Neural cell (in vitro differentiated cells): ENCODE measurements at regions not wholly inside any gene's neighbourhood (a gene's known extent, or its start where the extent isn't known, plus 50 kb on each side); places are given as distances from the start of the nearest gene placed in this dataset.

Source experiments
- H2AFZ ChIP-seq: fragments of 200-600, 300-800 bp; sonication (generic), shearing (Covaris generic); 2 replicates; pipeline ENCODE4 v1.6.0; 2014; ENCODE audit warnings: low read depth, mild to moderate bottlenecking, antibody characterized with exemption, low read length, moderate library complexity
- H3F3A ChIP-seq: fragments of 200-600 bp; shearing (Covaris generic); 2 replicates; pipeline ENCODE4 v1.6.1; 2016; ENCODE audit warnings: mild to moderate bottlenecking, moderate library complexity, mixed read lengths, antibody characterized with exemption, low read length; ENCODE audit not compliant: insufficient read depth, poor library complexity, severe bottlenecking
- H3K27ac ChIP-seq: fragments of 200-600, 300-800 bp; sonication (generic), shearing (Covaris generic); 2 replicates; pipeline ENCODE4 v1.5.1; 2014; ENCODE audit warnings: mild to moderate bottlenecking, low read length, moderate library complexity
- H3K27me3 ChIP-seq: fragments of 300-800, 200-600 bp; sonication (generic), shearing (Covaris generic); 2 replicates; pipeline ENCODE4 v1.6.0; 2014; ENCODE audit warnings: mild to moderate bottlenecking, low read depth, low read length, moderate library complexity; ENCODE audit not compliant: insufficient read depth
- H3K36me3 ChIP-seq: fragments of 300-800, 200-600 bp; sonication (generic), shearing (Covaris generic); 2 replicates; pipeline ENCODE4 v1.5.1; 2014; ENCODE audit warnings: mild to moderate bottlenecking, antibody characterized with exemption, low read length, moderate library complexity; ENCODE audit not compliant: insufficient read depth
- H3K4me2 ChIP-seq: fragments of 300-800, 200-600 bp; sonication (generic), shearing (Covaris generic); 2 replicates; pipeline ENCODE4 v1.6.0; 2014; ENCODE audit warnings: mild to moderate bottlenecking, low read length
- H3K4me3 ChIP-seq: fragments of 300-800, 200-600 bp; sonication (generic), shearing (Covaris generic); 2 replicates; pipeline ENCODE4 v1.5.1; 2014; ENCODE audit warnings: mild to moderate bottlenecking, low read length, moderate library complexity
- H3K79me2 ChIP-seq: fragments of 200-600 bp; shearing (Covaris generic); replicated peaks from 2 replicates; pipeline ENCODE4 v1.6.0; 2014; ENCODE audit warnings: mild to moderate bottlenecking, low read length, moderate library complexity; ENCODE audit not compliant: insufficient read depth
- H3K9ac ChIP-seq: fragments of 300-800, 200-600 bp; sonication (generic), shearing (Covaris generic); 2 replicates; pipeline ENCODE4 v1.6.1; 2016; ENCODE audit warnings: mild to moderate bottlenecking, low read length, mixed read lengths
- H3K9me2 ChIP-seq: fragments of 200-600 bp; shearing (Covaris generic); 2 replicates; pipeline ENCODE4 v1.6.1; 2016; ENCODE audit warnings: mild to moderate bottlenecking, low read length, mixed read lengths; ENCODE audit not compliant: insufficient read depth
- H3K9me3 ChIP-seq: fragments of 200-600, 300-800 bp; sonication (generic), shearing (Covaris generic); 2 replicates; pipeline ENCODE4 v1.6.1; 2016; ENCODE audit warnings: mild to moderate bottlenecking, mixed run types, low read length, moderate library complexity, mixed read lengths
- H4K20me1 ChIP-seq: fragments of 200-600 bp; shearing (Covaris generic); 2 replicates; pipeline ENCODE4 v1.6.1; 2016; ENCODE audit warnings: mild to moderate bottlenecking, mixed run types; ENCODE audit not compliant: insufficient read depth
- CTCF ChIP-seq: fragments of 450-650 bp; IDR thresholded peaks from 2 replicates; pipeline ENCODE4 v1.5.1; 2014; ENCODE audit warnings: antibody characterized with exemption, mild to moderate bottlenecking, moderate library complexity; ENCODE audit not compliant: poor library complexity, severe bottlenecking
- EP300 ChIP-seq: fragments of 450-650 bp; conservative IDR thresholded peaks from 2 replicates; pipeline ENCODE4 v1.6.1; 2014; ENCODE audit warnings: antibody characterized with exemption, mild to moderate bottlenecking, moderate library complexity; ENCODE audit not compliant: poor library complexity, severe bottlenecking
- EZH2 ChIP-seq: fragments of 200-600, 300-800 bp; shearing (Covaris generic), sonication (generic); IDR thresholded peaks from 2 replicates; pipeline ENCODE4 v1.6.1; 2014; ENCODE audit warnings: antibody characterized with exemption, low read length, borderline replicate concordance, mild to moderate bottlenecking; ENCODE audit not compliant: insufficient read depth, poor library complexity, severe bottlenecking
- MXI1 ChIP-seq: fragments of 450-650 bp; conservative IDR thresholded peaks from 2 replicates; pipeline ENCODE4 v1.6.1; 2014; ENCODE audit warnings: antibody characterized with exemption, mild to moderate bottlenecking; ENCODE audit not compliant: poor library complexity, severe bottlenecking
- POLR2AphosphoS5 ChIP-seq: IDR thresholded peaks from 2 replicates; pipeline ENCODE4 v1.6.1; 2012
- RAD21 ChIP-seq: fragments of 450-650 bp; conservative IDR thresholded peaks from 2 replicates; pipeline ENCODE4 v1.6.1; 2014; ENCODE audit warnings: antibody characterized with exemption, mild to moderate bottlenecking, moderate library complexity
- REST ChIP-seq: IDR thresholded peaks from 2 replicates; pipeline ENCODE4 v1.6.1; 2012; ENCODE audit warnings: borderline replicate concordance
- SMC3 ChIP-seq: fragments of 450-650 bp; conservative IDR thresholded peaks from 2 replicates; pipeline ENCODE4 v1.6.1; 2014; ENCODE audit warnings: antibody characterized with exemption, mild to moderate bottlenecking, moderate library complexity; ENCODE audit not compliant: poor library complexity

DNA sequence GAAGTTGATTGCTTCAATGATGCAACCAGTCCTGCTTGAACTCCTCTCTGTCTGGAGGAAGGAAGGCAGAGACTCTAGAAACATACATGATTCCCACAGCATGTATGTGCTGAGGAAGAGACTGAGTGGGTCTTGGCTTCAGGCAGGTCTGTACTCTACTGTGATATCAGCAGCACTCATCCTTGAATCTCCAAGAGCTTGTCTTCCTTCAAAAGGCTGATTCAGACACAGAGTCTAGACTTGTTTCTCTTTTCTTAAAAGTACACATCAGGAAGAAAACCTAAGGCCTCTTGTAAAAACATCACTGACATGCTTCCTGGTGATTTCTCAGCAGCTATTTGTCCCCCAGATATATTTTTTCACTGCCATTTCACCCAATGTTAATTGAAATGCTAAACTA is 155.7 kb upstream of the HEY2 start:
- Histone ChIP-seq H2AFZ (no peak overlapping the region), H3K4me2 (no peak overlapping the region), H3K27ac (no peak overlapping the region), H3K27me3 (no peaks in the 10 kb centered on the region), H3K9me3 (no peaks in the 10 kb centered on the region), H3K9ac (no peak overlapping the region), H3K36me3 (no peaks in the 10 kb centered on the region), H4K20me1 (no peaks in the 10 kb centered on the region), H3F3A (no peaks in the 10 kb centered on the region), H3K9me2 (no peaks in the 10 kb centered on the region), H3K79me2 (no peaks in the 10 kb centered on the region), H3K4me3 (no peak overlapping the region)
- TF ChIP-seq REST (no peak), MXI1 (no peak), SMC3 (no peak), RAD21 (no peak), CTCF (no peak), EP300 (no peak)

DNA sequence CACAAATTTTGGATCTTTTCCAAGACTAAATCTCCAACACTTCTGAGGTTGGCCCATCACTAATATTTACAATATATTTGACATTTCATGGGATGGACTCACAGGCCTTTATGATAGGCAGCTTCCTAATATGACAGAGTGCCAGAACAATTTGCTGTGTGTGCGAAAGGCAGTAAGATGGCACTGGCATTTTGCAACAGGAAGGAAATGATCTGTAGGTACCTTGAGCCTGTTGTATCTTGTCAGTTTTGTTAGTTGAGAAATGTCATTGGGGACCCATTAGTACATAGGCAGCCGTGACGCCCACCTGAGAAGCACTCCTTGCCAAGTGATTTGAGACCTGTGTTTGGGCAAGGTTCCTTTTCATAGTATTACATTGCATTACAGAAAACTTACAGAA is 153.4 kb upstream of the HEY2 start:
- no peaks in the 10 kb centered on the region for H3K9me3 ChIP-seq
- no peak overlapping the region for H3K4me2 ChIP-seq
- no peak for TF ChIP-seq SMC3
- no peak for TF ChIP-seq RAD21
- TF ChIP-seq EZH2: no peak
- no peak for TF ChIP-seq CTCF
- no peak for TF ChIP-seq REST
- no peak for TF ChIP-seq POLR2AphosphoS5
- no peaks in the 10 kb centered on the region for H3F3A ChIP-seq
- no peak overlapping the region for H2AFZ ChIP-seq
- no peaks in the 10 kb centered on the region for H4K20me1 ChIP-seq
- no peak overlapping the region for H3K27ac ChIP-seq
- H3K4me3 ChIP-seq: no peak overlapping the region
- H3K27me3 ChIP-seq: no peaks in the 10 kb centered on the region
- H3K36me3 ChIP-seq: no peaks in the 10 kb centered on the region
- H3K9ac ChIP-seq: no peak overlapping the region
- no peaks in the 10 kb centered on the region for H3K9me2 ChIP-seq
- no peaks in the 10 kb centered on the region for H3K79me2 ChIP-seq
